ENCODE measurements at regions not wholly inside any gene's neighbourhood (a gene's known extent, or its start where the extent isn't known, plus 50 kb on each side); places are given as distances from the start of the nearest gene placed in this dataset.

- Histone ChIP-seq H2AK5ac (ENCODE audit: low read depth, low read length) (no peak overlapping the region), H3K27ac (ENCODE audit: low read depth, low read length) (no peak overlapping the region), H3K79me2 (ENCODE audit: control insufficient read depth in 1 of 2, insufficient read depth in 2 of 2, low read length in 2 of 2) (no peaks in the 10 kb centered on the region), H4K20me1 (replicated peaks in 1 of 2; ENCODE audit: control insufficient read depth in 1 of 2, insufficient read depth in 2 of 2, low read length in 2 of 2) (no peaks in the 10 kb centered on the region), H3K56ac (replicated peaks; ENCODE audit: insufficient read length, low read depth, low read length) (no peak overlapping the region), H3K4me1 (replicated peaks in 1 of 4; ENCODE audit: control insufficient read depth in 3 of 4, insufficient read depth in 4 of 4, low read length in 3 of 4) (peaks cover 0 to 3% (median 0%) of the 10 kb centered on the region in 4 experiments; a peak in 1 of 7 replicates), H3K18ac (ENCODE audit: extremely low read depth, low read length) (no peak overlapping the region), H2BK20ac (ENCODE audit: low read length) (no peak overlapping the region), H4K5ac (ENCODE audit: insufficient read length, low read depth, low read length) (no peak overlapping the region), H3K79me1 (ENCODE audit: low read depth, low read length) (no peaks in the 10 kb centered on the region), H2BK12ac (ENCODE audit: low read depth, low read length) (no peak overlapping the region), H3K14ac (ENCODE audit: insufficient read length) (no peak overlapping the region), H2BK15ac (ENCODE audit: low read length) (no peak overlapping the region), H3K9ac (replicated peaks in 1 of 4; ENCODE audit: extremely low read depth in 1 of 4, low read depth in 3 of 4, low read length in 3 of 4) (no peak overlapping the region), H3K4me3 (ENCODE audit: extremely low read depth in 1 of 4, insufficient read depth in 2 of 4, low read depth in 3 of 4, low read length in 4 of 4) (no peak overlapping the region), H3K4me2 (ENCODE audit: insufficient read depth in 1 of 2, low read depth in 2 of 2, low read length in 2 of 2) (no peak overlapping the region), H2AFZ (ENCODE audit: low read length) (no peak overlapping the region), H2BK120ac (replicated peaks; ENCODE audit: low read depth, low read length) (no peak overlapping the region), H4K8ac (ENCODE audit: extremely low read depth, insufficient read depth, low read length) (no peak overlapping the region), H3K4ac (replicated peaks; ENCODE audit: insufficient read length, low read depth, low read length) (no peak overlapping the region), H3K36me3 (ENCODE audit: control insufficient read depth in 2 of 4, insufficient read depth in 4 of 4, low read length in 3 of 4) (no peaks in the 10 kb centered on the region), H3K9me3 (ENCODE audit: insufficient read depth in 2 of 2, low read depth in 1 of 2, low read length in 1 of 2) (no peaks in the 10 kb centered on the region), H3K23me2 (ENCODE audit: low read depth, low read length) (no peaks in the 10 kb centered on the region; the same call in 1 of the 2 replicates), H2BK5ac (ENCODE audit: low read depth, low read length) (no peak overlapping the region), H4K91ac (replicated peaks; ENCODE audit: insufficient read length, low read length) (no peak overlapping the region), H3K23ac (ENCODE audit: insufficient read length) (no peak overlapping the region), H3K27me3 (replicated peaks in 1 of 4; ENCODE audit: control insufficient read depth in 3 of 4, extremely low read depth in 1 of 4, insufficient read depth in 3 of 4, low read length in 3 of 4) (no peaks in the 10 kb centered on the region)
- WGBS, 2 experiments (ENCODE audit: extremely low coverage in 1 of 2, insufficient coverage in 1 of 2, insufficient read length in 1 of 2, insufficient replicate concordance in 2 of 2, low coverage in 1 of 2, low lambda C conversion rate in 2 of 2, missing lambda C conversion rate in 1 of 2): 89% methylated on average over 2 of the region's 2 CpGs; no CpG with 5 or more reads in 1 of the 2 experiments
- ChIA-PET CTCF (ENCODE audit: partially characterized antibody) (interaction anchor here (0.8 kb wide), 1 partner anchor 35 kb away, joined by 3 read pairs; no protein-coding TSS in a partner anchor), POLR2A (ENCODE audit: partially characterized antibody) (no interaction called here)
- DNase-seq (ENCODE audit: low read depth in 1 of 2, low spot score in 2 of 2) (no peak), FAIRE-seq (no peak)
- TF ChIP-seq SIN3A (conservative IDR thresholded peaks at IDR 0.05 in 1 of 2, IDR thresholded peaks at IDR 0.05 in 1 of 2; ENCODE audit: low read depth in 1 of 2, low read length in 2 of 2) (no peak), KDM1A (IDR thresholded peaks at IDR 0.05; ENCODE audit: borderline replicate concordance, low read length) (no peak), CHD1 (IDR thresholded peaks at IDR 0.05; ENCODE audit: low read depth, low read length) (no peak), KDM5A (IDR thresholded peaks at IDR 0.05; ENCODE audit: low read length) (no peak), EGR1 (IDR thresholded peaks at IDR 0.05; ENCODE audit: borderline replicate concordance, low read depth, low read length) (no peak), SIRT6 (IDR thresholded peaks at IDR 0.05; ENCODE audit: low read length) (no peak), RNF2 (IDR thresholded peaks at IDR 0.05; ENCODE audit: borderline replicate concordance, low read depth, low read length, missing control alignments, poor library complexity, severe bottlenecking) (no peak), SIX5 (IDR thresholded peaks at IDR 0.05; ENCODE audit: low read depth, low read length) (no peak), TAF1 (IDR thresholded peaks at IDR 0.05; ENCODE audit: low read depth, low read length) (no peak), RFX5 (IDR thresholded peaks at IDR 0.05; ENCODE audit: borderline replicate concordance, low read depth, low read length) (no peak), CHD2 (IDR thresholded peaks at IDR 0.05; ENCODE audit: low read length) (no peak), SP4 (IDR thresholded peaks at IDR 0.05; ENCODE audit: low read length) (no peak), HDAC2 (IDR thresholded peaks at IDR 0.05; ENCODE audit: borderline replicate concordance in 1 of 2, low read depth in 2 of 2, low read length in 2 of 2) (no peak)
- TF ChIP-seq, protein P1, sequence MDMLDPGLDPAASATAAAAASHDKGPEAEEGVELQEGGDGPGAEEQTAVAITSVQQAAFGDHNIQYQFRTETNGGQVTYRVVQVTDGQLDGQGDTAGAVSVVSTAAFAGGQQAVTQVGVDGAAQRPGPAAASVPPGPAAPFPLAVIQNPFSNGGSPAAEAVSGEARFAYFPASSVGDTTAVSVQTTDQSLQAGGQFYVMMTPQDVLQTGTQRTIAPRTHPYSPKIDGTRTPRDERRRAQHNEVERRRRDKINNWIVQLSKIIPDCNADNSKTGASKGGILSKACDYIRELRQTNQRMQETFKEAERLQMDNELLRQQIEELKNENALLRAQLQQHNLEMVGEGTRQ (IDR thresholded peaks at IDR 0.05; ENCODE audit: low read length): no peak
Observed at GRCh38 chr16:55406651-55407050, 72.3 kb upstream of the MMP2 start.

Data from H1 (cell line).